Neutrophil (primary cell): ENCODE measurements at regions not wholly inside any gene's neighbourhood (a gene's known extent, or its start where the extent isn't known, plus 50 kb on each side); places are given as distances from the start of the nearest gene placed in this dataset.

Experiments used
- H3K27ac ChIP-seq: fragments of 200-600 bp; sonication (generic); 2 replicates; pipeline ENCODE4 v1.5.1; 2016; ENCODE audit warnings: mild to moderate bottlenecking, moderate library complexity
- H3K27me3 ChIP-seq: fragments of 200-600 bp; sonication (generic); 2 replicates; pipeline ENCODE4 v1.6.0; 2016; ENCODE audit warnings: mild to moderate bottlenecking
- H3K36me3 ChIP-seq: fragments of 200-600 bp; sonication (generic); 2 replicates; pipeline ENCODE4 v1.5.1; 2017
- H3K4me1 ChIP-seq, 2 experiments: fragments of 200-600 bp in 1 of 2; sonication (generic) in 1 of 2; 1 replicate in 1 of 2; 2 replicates in 1 of 2; pipeline versions ENCODE4 v1.5.1 to v1.6.1; 2013 to 2016; ENCODE audit warnings: low read depth in 1 of 2, low read length in 1 of 2, mild to moderate bottlenecking in 1 of 2, moderate library complexity in 1 of 2; ENCODE audit not compliant: control insufficient read depth in 1 of 2, insufficient read depth in 1 of 2
- H3K4me3 ChIP-seq, 2 experiments: fragments of 200-600 bp in 1 of 2; sonication (generic) in 1 of 2; 1 replicate in 1 of 2; 2 replicates in 1 of 2; pipeline ENCODE4 v1.5.1; 2013 to 2016; ENCODE audit warnings: low read depth in 1 of 2, low read length in 1 of 2, mild to moderate bottlenecking in 1 of 2, moderate library complexity in 1 of 2
- H3K9me3 ChIP-seq: fragments of 200-600 bp; sonication (generic); 2 replicates; pipeline ENCODE4 v1.5.1; 2016
- CTCF ChIP-seq: fragments of 200-600 bp; sonication (generic); IDR thresholded peaks from 2 replicates; pipeline ENCODE4 v1.5.1; 2016; ENCODE audit warnings: antibody characterized with exemption

- H3K9me3 ChIP-seq: peaks cover 5% of the 10 kb centered on the region
- no peak overlapping the region for H3K27ac ChIP-seq
- H3K4me1 ChIP-seq: no peaks in the 10 kb centered on the region
- no peaks in the 10 kb centered on the region for H3K27me3 ChIP-seq
- H3K36me3 ChIP-seq: no peaks in the 10 kb centered on the region
- no peak for TF ChIP-seq CTCF
- no peak overlapping the region for H3K4me3 ChIP-seq
Measured at GRCh38 chr18:44258576-44258975, 422.1 kb upstream of the SETBP1 start.

- Histone ChIP-seq H3K4me3 (no peak overlapping the region), H3K4me1 (no peaks in the 10 kb centered on the region), H3K36me3 (no peaks in the 10 kb centered on the region), H3K27ac (no peak overlapping the region), H3K9me3 (peaks cover 5% of the 10 kb centered on the region), H3K27me3 (no peaks in the 10 kb centered on the region)
- no peak for TF ChIP-seq CTCF
Measured at GRCh38 chr18:44259610-44260009, 421.1 kb upstream of the SETBP1 start.

GRCh38 chr18:44265437-44265836 lies 415.3 kb upstream of the SETBP1 start:
- Histone ChIP-seq H3K36me3 (no peaks in the 10 kb centered on the region), H3K9me3 (peaks cover 5% of the 10 kb centered on the region), H3K4me1 (no peaks in the 10 kb centered on the region), H3K27me3 (no peaks in the 10 kb centered on the region), H3K4me3 (no peak overlapping the region), H3K27ac (no peak overlapping the region)
- TF ChIP-seq CTCF: no peak

- H3K4me1 ChIP-seq: no peaks in the 10 kb centered on the region
- no peaks in the 10 kb centered on the region for H3K9me3 ChIP-seq
- no peaks in the 10 kb centered on the region for H3K36me3 ChIP-seq
- H3K27ac ChIP-seq: no peak overlapping the region
- TF ChIP-seq CTCF: no peak
- H3K27me3 ChIP-seq: no peaks in the 10 kb centered on the region
- H3K4me3 ChIP-seq: no peak overlapping the region
Measured at GRCh38 chr18:44273298-44273697, 407.4 kb upstream of the SETBP1 start.

GRCh38 chr18:44280479-44280878 lies 400.2 kb upstream of the SETBP1 start:
- no peaks in the 10 kb centered on the region for H3K36me3 ChIP-seq
- no peaks in the 10 kb centered on the region for H3K9me3 ChIP-seq
- no peaks in the 10 kb centered on the region for H3K27me3 ChIP-seq
- TF ChIP-seq CTCF: no peak
- no peak overlapping the region for H3K4me3 ChIP-seq
- H3K4me1 ChIP-seq: no peaks in the 10 kb centered on the region
- no peak overlapping the region for H3K27ac ChIP-seq

GRCh38 chr18:44286049-44286448 lies 394.6 kb upstream of the SETBP1 start:
- Histone ChIP-seq H3K27me3 (no peaks in the 10 kb centered on the region), H3K36me3 (no peaks in the 10 kb centered on the region), H3K9me3 (no peaks in the 10 kb centered on the region), H3K4me3 (no peak overlapping the region), H3K4me1 (no peaks in the 10 kb centered on the region), H3K27ac (no peak overlapping the region)
- TF ChIP-seq CTCF: no peak
